Panc1 (cell line): ENCODE measurements at regions not wholly inside any gene's neighbourhood (a gene's known extent, or its start where the extent isn't known, plus 50 kb on each side); places are given as distances from the start of the nearest gene placed in this dataset.

Source experiments
- ATAC-seq: fragments of 200-7000 bp; cut with Tn5 transposase; 2 replicates; pipeline ENCODE4 v1.9.1; 2020; ENCODE audit warnings: mild to moderate bottlenecking, moderate library complexity
- BruUV-seq: library from RNA; stranded (reverse); fragments of 400-500 nt; replicated peaks from 2 replicates; lab custom pipeline; 2021; lab: Mats Ljungman, UMichigan
- CTCF ChIA-PET: fragments of 300-600 bp; sonication (Branson Sonifier 250); formaldehyde crosslinking; loops from one replicate; lab custom pipeline; 2022; ENCODE audit warnings: antibody characterized with exemption; lab: Charles Lee
- POLR2A ChIA-PET: fragments of 300-600 bp; sonication (Branson Sonifier 250); formaldehyde crosslinking; loops from one replicate; lab custom pipeline; 2022; ENCODE audit warnings: antibody characterized with exemption; lab: Charles Lee
- DNase-seq: peaks from one replicate; pipeline ENCODE4 v3.0.0-alpha.2; 2010; ENCODE audit warnings: low read depth, low spot score
- H3K27ac ChIP-seq: 2 replicates; pipeline ENCODE4 v1.5.1; 2011; ENCODE audit warnings: mild to moderate bottlenecking, low read length, inconsistent platforms
- H3K27me3 ChIP-seq: fragments of 200-500 bp; sonication (Bioruptor generic); 2 replicates; pipeline ENCODE4 v1.6.0; 2014; ENCODE audit warnings: low read length, inconsistent platforms; ENCODE audit not compliant: control insufficient read depth, insufficient read depth
- H3K36me3 ChIP-seq: fragments of 200-500 bp; sonication (Bioruptor generic); 2 replicates; pipeline ENCODE4 v1.5.1; 2014; ENCODE audit warnings: inconsistent platforms, mild to moderate bottlenecking, low read length, moderate library complexity; ENCODE audit not compliant: control insufficient read depth, insufficient read depth
- H3K4me1 ChIP-seq: 2 replicates; pipeline ENCODE4 v1.5.1; 2011; ENCODE audit warnings: inconsistent platforms, mild to moderate bottlenecking, low read length, moderate library complexity; ENCODE audit not compliant: control insufficient read depth, insufficient read depth
- H3K4me3 ChIP-seq, 2 experiments: 2 replicates each; pipeline ENCODE4 v1.5.1; 2011 to 2012; ENCODE audit warnings: low read depth in 2 of 2, low read length in 2 of 2, mild to moderate bottlenecking in 2 of 2, inconsistent platforms in 1 of 2, moderate library complexity in 1 of 2
- H3K9me3 ChIP-seq: fragments of 200-500 bp; sonication (Bioruptor generic); 2 replicates; pipeline ENCODE4 v1.5.1; 2014; ENCODE audit warnings: low read depth, mild to moderate bottlenecking, inconsistent platforms, low read length, moderate library complexity; ENCODE audit not compliant: control insufficient read depth, insufficient read depth
- CTCF ChIP-seq: fragments of 450-650 bp; IDR thresholded peaks from 2 replicates; pipeline ENCODE4 v1.5.1; 2017; ENCODE audit warnings: mild to moderate bottlenecking
- POLR2AphosphoS5 ChIP-seq: IDR thresholded peaks from 2 replicates; pipeline ENCODE4 v1.6.1; 2012; ENCODE audit warnings: mild to moderate bottlenecking, low read depth, low read length, moderate library complexity
- REST ChIP-seq, 2 experiments: IDR thresholded peaks; 2 replicates each; pipeline ENCODE4 v1.6.1; 2011 to 2012; ENCODE audit warnings: low read depth in 2 of 2, control low read depth in 1 of 2, low read length in 1 of 2, mild to moderate bottlenecking in 1 of 2, moderate library complexity in 1 of 2; ENCODE audit not compliant: insufficient read depth in 1 of 2
- SIN3A ChIP-seq: IDR thresholded peaks from 2 replicates; pipeline ENCODE4 v1.6.1; 2012; ENCODE audit warnings: low read depth, mild to moderate bottlenecking, low read length, moderate library complexity, borderline replicate concordance; ENCODE audit not compliant: insufficient read depth
- TCF7L2 ChIP-seq: IDR thresholded peaks from 2 replicates; pipeline ENCODE4 v1.6.1; 2011; ENCODE audit warnings: mild to moderate bottlenecking, low read depth, low read length, inconsistent platforms
- in situ Hi-C: cut with HindIII; loops from 2 replicates; pipeline ENCODE4 v1.10.0; 2016; ENCODE audit warnings: low sequenced_read_pairs, low pct_unique_long_range_greater_than_20kb
- intact Hi-C: fragments of 100-400 bp; cut with micrococcal nuclease; formaldehyde crosslinking; loops from one replicate; pipeline ENCODE4 v1.10.0; 2022; ENCODE audit not compliant: unreplicated experiment

- Histone ChIP-seq H3K27me3 (no peaks in the 10 kb centered on the region), H3K36me3 (no peaks in the 10 kb centered on the region), H3K4me1 (no peaks in the 10 kb centered on the region), H3K9me3 (no peaks in the 10 kb centered on the region), H3K4me3 (no peak overlapping the region), H3K27ac (no peak overlapping the region)
- BruUV-seq = no TSS peak
- in situ Hi-C loops (no loop called here), intact Hi-C loops (no loop called here)
- CTCF ChIA-PET = no interaction called here
- DNase-seq = no peak
- POLR2A ChIA-PET = no interaction called here
- TF ChIP-seq POLR2AphosphoS5 (no peak), TCF7L2 (no peak), SIN3A (no peak), REST (IDR thresholded peaks at IDR 0.05; ENCODE audit: insufficient read depth in 1 of 2, low read depth in 2 of 2, low read length in 1 of 2) (no peak), CTCF (no peak)
- ATAC-seq = no peak
Measured at GRCh38 chr13:40096357-40096901, 441.0 kb downstream of the COG6 start.

- no TSS peak for BruUV-seq
- TF ChIP-seq TCF7L2 (no peak), SIN3A (no peak), POLR2AphosphoS5 (no peak), REST (IDR thresholded peaks at IDR 0.05; ENCODE audit: insufficient read depth in 1 of 2, low read depth in 2 of 2, low read length in 1 of 2) (no peak), CTCF (no peak)
- Histone ChIP-seq H3K27me3 (no peaks in the 10 kb centered on the region), H3K9me3 (no peaks in the 10 kb centered on the region), H3K36me3 (no peaks in the 10 kb centered on the region), H3K4me1 (no peaks in the 10 kb centered on the region), H3K4me3 (no peak overlapping the region), H3K27ac (no peak overlapping the region)
- DNase-seq = no peak
- ChIA-PET POLR2A (no interaction called here), CTCF (no interaction called here)
- intact Hi-C loops = no loop called here
- in situ Hi-C loops = no loop called here
- no peak for ATAC-seq
Measured at GRCh38 chr13:40098246-40098645, 442.8 kb downstream of the COG6 start.
